ENCODE measurements at regions not wholly inside any gene's neighbourhood (a gene's known extent, or its start where the extent isn't known, plus 50 kb on each side); places are given as distances from the start of the nearest gene placed in this dataset.
"Not testable (repeated sequence)": the region's sequence is repeated elsewhere in the genome, so short reads cannot be mapped to it uniquely, and the experiment has no call there.

GRCh38 chr4:14152834-14153519 is 525.5 kb upstream of the BOD1L1 start:
- no peak for ATAC-seq
- DNase-seq (ENCODE audit: low spot score): no peak

- ATAC-seq (no peak), DNase-seq (ENCODE audit: low spot score) (no peak)
These were observed 528.3 kb upstream of the BOD1L1 start for GRCh38 chr4:14155803-14156202.

GRCh38 chr4:14157262-14157661 is 529.7 kb upstream of the BOD1L1 start:
- DNase-seq (ENCODE audit: low spot score) (no peak), ATAC-seq (no peak)

GRCh38 chr4:14165222-14165920 is 537.8 kb upstream of the BOD1L1 start:
- DNase-seq (ENCODE audit: low spot score): no peak
- ATAC-seq: no peak

- DNase-seq (ENCODE audit: low spot score) (no peak), ATAC-seq (no peak)
These were observed 540.5 kb upstream of the BOD1L1 start for GRCh38 chr4:14167876-14168510.

GRCh38 chr4:14168919-14169318 is 541.4 kb upstream of the BOD1L1 start:
- peak; percentile 76 for ATAC-seq

GRCh38 chr4:14169460-14169859 is 541.9 kb upstream of the BOD1L1 start:
- no peak for ATAC-seq

More at GRCh38 chr4:14168919-14169318, 541.4 kb upstream of the BOD1L1 start:
- peak; percentile 79 for DNase-seq (ENCODE audit: low spot score)

GRCh38 chr4:14169940-14170339 is 542.4 kb upstream of the BOD1L1 start:
- ATAC-seq; DNase-seq (ENCODE audit: low spot score): not testable (repeated sequence)

More at GRCh38 chr4:14169460-14169859, 541.9 kb upstream of the BOD1L1 start:
- no peak for DNase-seq (ENCODE audit: low spot score)

- ATAC-seq (no peak), DNase-seq (ENCODE audit: low spot score) (no peak)
These were observed 549.1 kb upstream of the BOD1L1 start for GRCh38 chr4:14176613-14177012.

GRCh38 chr4:14177987-14178386 is 550.5 kb upstream of the BOD1L1 start:
- ATAC-seq (no peak), DNase-seq (ENCODE audit: low spot score) (no peak)

- DNase-seq (ENCODE audit: low spot score): no peak
- ATAC-seq: peak; percentile 18
These were observed 550.9 kb upstream of the BOD1L1 start for GRCh38 chr4:14178421-14178820.

GRCh38 chr4:14180166-14180565 is 552.6 kb upstream of the BOD1L1 start:
- no peak for ATAC-seq
- DNase-seq (ENCODE audit: low spot score): no peak

GRCh38 chr4:14180983-14181601 is 553.6 kb upstream of the BOD1L1 start:
- ATAC-seq (peak; percentile 46), DNase-seq (ENCODE audit: low spot score) (no peak)

- DNase-seq (ENCODE audit: low spot score) (no peak), ATAC-seq (no peak)
These were observed 554.6 kb upstream of the BOD1L1 start for GRCh38 chr4:14182148-14182547.

- DNase-seq (ENCODE audit: low spot score) (no peak), ATAC-seq (peak; percentile 41)
These were observed 556.7 kb upstream of the BOD1L1 start for GRCh38 chr4:14184265-14184664.

GRCh38 chr4:14184767-14185166 is 557.2 kb upstream of the BOD1L1 start:
- no peak for ATAC-seq

GRCh38 chr4:14188214-14188613 is 560.7 kb upstream of the BOD1L1 start:
- DNase-seq (ENCODE audit: low spot score): no peak
- no peak for ATAC-seq

More at GRCh38 chr4:14184767-14185166, 557.2 kb upstream of the BOD1L1 start:
- no peak for DNase-seq (ENCODE audit: low spot score)

- no peak for ATAC-seq
- no peak for DNase-seq (ENCODE audit: low spot score)
These were observed 566.1 kb upstream of the BOD1L1 start for GRCh38 chr4:14193601-14194000.

GRCh38 chr4:14196131-14196530 is 568.6 kb upstream of the BOD1L1 start:
- DNase-seq (ENCODE audit: low spot score) (no peak), ATAC-seq (peak; percentile 70)

- no peak for ATAC-seq
- DNase-seq (ENCODE audit: low spot score): no peak
These were observed 587.7 kb upstream of the BOD1L1 start for GRCh38 chr4:14215116-14215770.

GRCh38 chr4:14217401-14217800 is 589.9 kb upstream of the BOD1L1 start:
- ATAC-seq (no peak), DNase-seq (ENCODE audit: low spot score) (no peak)
